HG02759 (cell line): ENCODE measurements at regions not wholly inside any gene's neighbourhood (a gene's known extent, or its start where the extent isn't known, plus 50 kb on each side); places are given as distances from the start of the nearest gene placed in this dataset.

Experiments
- ATAC-seq: cut with Tn5 transposase; IDR thresholded peaks from one replicate; pipeline ENCODE4 v1.9.1; 2021; ENCODE audit warnings: mild to moderate bottlenecking, moderate library complexity; ENCODE audit not compliant: unreplicated experiment

GRCh38 chr2:7207631-7208030 lies 290.4 kb downstream of the RNF144A start:
- ATAC-seq: no peak

- no peak for ATAC-seq
These were observed 292.7 kb downstream of the RNF144A start for GRCh38 chr2:7209757-7210555.

- ATAC-seq: no peak
These were observed 293.5 kb downstream of the RNF144A start for GRCh38 chr2:7210712-7211111.

GRCh38 chr2:7225848-7226247 lies 308.6 kb downstream of the RNF144A start:
- no peak for ATAC-seq

- ATAC-seq: no peak
These were observed 309.3 kb downstream of the RNF144A start for GRCh38 chr2:7226501-7226900.

GRCh38 chr2:7233126-7233525 lies 315.9 kb downstream of the RNF144A start:
- no peak for ATAC-seq

GRCh38 chr2:7237466-7237865 lies 320.3 kb downstream of the RNF144A start:
- ATAC-seq: no peak

- ATAC-seq: no peak
These were observed 321.9 kb downstream of the RNF144A start for GRCh38 chr2:7239078-7239477.

- no peak for ATAC-seq
These were observed 324.0 kb downstream of the RNF144A start for GRCh38 chr2:7241041-7241745.

- ATAC-seq: no peak
These were observed 325.1 kb downstream of the RNF144A start for GRCh38 chr2:7242189-7242867.

- ATAC-seq: no peak
These were observed 326.1 kb downstream of the RNF144A start for GRCh38 chr2:7243276-7243675.

GRCh38 chr2:7256377-7256776 lies 339.2 kb downstream of the RNF144A start:
- no peak for ATAC-seq

- ATAC-seq: no peak
These were observed 345.5 kb downstream of the RNF144A start for GRCh38 chr2:7262727-7263126.

- ATAC-seq: no peak
These were observed 347.6 kb downstream of the RNF144A start for GRCh38 chr2:7264791-7265190.

- no peak for ATAC-seq
These were observed 348.1 kb downstream of the RNF144A start for GRCh38 chr2:7265286-7265685.

GRCh38 chr2:7269106-7269643 lies 352.0 kb downstream of the RNF144A start:
- ATAC-seq: no peak

GRCh38 chr2:7270011-7270431 lies 352.8 kb downstream of the RNF144A start:
- no peak for ATAC-seq

- ATAC-seq: no peak
These were observed 355.0 kb downstream of the RNF144A start for GRCh38 chr2:7272210-7272609.

GRCh38 chr2:7278984-7279383 lies 361.8 kb downstream of the RNF144A start:
- no peak for ATAC-seq

GRCh38 chr2:7279421-7279949 lies 362.3 kb downstream of the RNF144A start:
- ATAC-seq: no peak

GRCh38 chr2:7280790-7281189 lies 363.6 kb downstream of the RNF144A start:
- ATAC-seq: no peak
